ENCODE measurements at regions not wholly inside any gene's neighbourhood (a gene's known extent, or its start where the extent isn't known, plus 50 kb on each side); places are given as distances from the start of the nearest gene placed in this dataset.

- Histone ChIP-seq H3K79me2 (ENCODE audit: insufficient read depth, low read length) (no peaks in the 10 kb centered on the region), H3K4me2 (ENCODE audit: low read length) (no peak overlapping the region), H3K27me3 (ENCODE audit: insufficient read depth, low read length) (no peaks in the 10 kb centered on the region), H2AFZ (ENCODE audit: low read depth, low read length, poor library complexity, severe bottlenecking) (no peak overlapping the region), H4K20me1 (ENCODE audit: insufficient read depth) (no peaks in the 10 kb centered on the region), H3K9ac (ENCODE audit: low read length) (no peak overlapping the region), H3K4me3 (replicated peaks in 1 of 2; ENCODE audit: low read depth in 1 of 2, low read length in 2 of 2) (no peak overlapping the region), H3K27ac (ENCODE audit: low read depth, low read length) (no peak overlapping the region), H3K36me3 (ENCODE audit: control insufficient read depth in 1 of 2, insufficient read depth in 2 of 2, low read length in 2 of 2) (no peaks in the 10 kb centered on the region), H3K9me3 (ENCODE audit: control insufficient read depth in 1 of 2, insufficient read depth in 1 of 2, low read depth in 1 of 2, low read length in 2 of 2) (peaks cover 6 to 35% of the 10 kb centered on the region in 2 experiments; a peak in 2 of 4 replicates), H3K4me1 (ENCODE audit: control insufficient read depth in 1 of 2, insufficient read depth in 2 of 2, low read length in 2 of 2) (no peaks in the 10 kb centered on the region), H3K9me2 (ENCODE audit: insufficient read depth) (no peaks in the 10 kb centered on the region)
- intact Hi-C loops (cut with micrococcal nuclease), result no loop called here
- no peak for ATAC-seq
- ChIA-PET POLR2A (no interaction called here), CTCF (no interaction called here), RAD21 (ENCODE audit: low non-redundant PET in 1 of 2, low total read pairs in 2 of 2, uncharacterized antibody in 2 of 2, unreplicated experiment in 2 of 2) (no interaction called here)
- TF ChIP-seq MAX (IDR thresholded peaks at IDR 0.05) (no peak), SRF (IDR thresholded peaks at IDR 0.05; ENCODE audit: low read depth) (no peak), POLR2AphosphoS5 (IDR thresholded peaks at IDR 0.05; ENCODE audit: low read depth, low read length) (no peak), YY1 (IDR thresholded peaks at IDR 0.05; ENCODE audit: extremely low read depth, insufficient replicate concordance, low read depth, low read length) (no peak), EZH2 (IDR thresholded peaks at IDR 0.05) (no peak), ELF1 (IDR thresholded peaks at IDR 0.05; ENCODE audit: borderline replicate concordance, low read depth) (no peak), CBX3 (IDR thresholded peaks at IDR 0.05; ENCODE audit: low read depth) (no peak)
- no peak for DNase-seq (ENCODE audit: low read depth, low spot score)
- BruUV-seq (replicated peaks), result no TSS peak
Observed at GRCh38 chr15:46696281-46696680, 1021.0 kb upstream of the SEMA6D start.

GRCh38 chr15:46701346-46701745, 1016.0 kb upstream of the SEMA6D start:
- H3K4me2 ChIP-seq (ENCODE audit: low read length), result no peak overlapping the region
- no peak for ATAC-seq
- no peak overlapping the region for H3K4me3 ChIP-seq (replicated peaks in 1 of 2; ENCODE audit: low read depth in 1 of 2, low read length in 2 of 2)
- H3K27ac ChIP-seq (ENCODE audit: low read depth, low read length), result no peak overlapping the region
- BruUV-seq (replicated peaks), result no TSS peak
- CTCF ChIA-PET, result no interaction called here
- no peak for DNase-seq (ENCODE audit: low read depth, low spot score)
- no peak overlapping the region for H3K9ac ChIP-seq (ENCODE audit: low read length)
- intact Hi-C loops (cut with micrococcal nuclease), result no loop called here
- no peaks in the 10 kb centered on the region for H3K79me2 ChIP-seq (ENCODE audit: insufficient read depth, low read length)
- no peaks in the 10 kb centered on the region for H3K27me3 ChIP-seq (ENCODE audit: insufficient read depth, low read length)
- RAD21 ChIA-PET (ENCODE audit: low non-redundant PET in 1 of 2, low total read pairs in 2 of 2, uncharacterized antibody in 2 of 2, unreplicated experiment in 2 of 2), result no interaction called here
- no peaks in the 10 kb centered on the region for H4K20me1 ChIP-seq (ENCODE audit: insufficient read depth)
- POLR2A ChIA-PET, result no interaction called here
- TF ChIP-seq SIN3A (IDR thresholded peaks at IDR 0.05; ENCODE audit: low read depth) (no peak), POLR2AphosphoS5 (IDR thresholded peaks at IDR 0.05; ENCODE audit: low read depth, low read length) (no peak), CTCF (IDR thresholded peaks at IDR 0.05 in 2 of 3, conservative IDR thresholded peaks at IDR 0.05 in 1 of 3; ENCODE audit: borderline replicate concordance in 1 of 3, insufficient read depth in 1 of 3, low read depth in 2 of 3, low read length in 2 of 3) (no peak), EGR1 (IDR thresholded peaks at IDR 0.05; ENCODE audit: low read depth) (no peak), POLR2A (IDR thresholded peaks at IDR 0.05; ENCODE audit: borderline replicate concordance, extremely low read depth, insufficient read depth, insufficient read length) (no peak), ZBTB33 (IDR thresholded peaks at IDR 0.05; ENCODE audit: extremely low read depth, insufficient replicate concordance, low read length) (no peak), EZH2 (IDR thresholded peaks at IDR 0.05) (no peak)
- H3K4me1 ChIP-seq (ENCODE audit: control insufficient read depth in 1 of 2, insufficient read depth in 2 of 2, low read length in 2 of 2), result no peaks in the 10 kb centered on the region
- no peaks in the 10 kb centered on the region for H3K36me3 ChIP-seq (ENCODE audit: control insufficient read depth in 1 of 2, insufficient read depth in 2 of 2, low read length in 2 of 2)
- no peak overlapping the region for H2AFZ ChIP-seq (ENCODE audit: low read depth, low read length, poor library complexity, severe bottlenecking)
- H3K9me3 ChIP-seq (ENCODE audit: control insufficient read depth in 1 of 2, insufficient read depth in 1 of 2, low read depth in 1 of 2, low read length in 2 of 2), result peaks cover 3 to 19% of the 10 kb centered on the region in 2 experiments; a peak in 2 of 4 replicates
- no peaks in the 10 kb centered on the region for H3K9me2 ChIP-seq (ENCODE audit: insufficient read depth)

Measured in HCT116 (cell line).